Globus pallidus (tissue), 1 donor: ENCODE measurements at regions not wholly inside any gene's neighbourhood (a gene's known extent, or its start where the extent isn't known, plus 50 kb on each side); places are given as distances from the start of the nearest gene placed in this dataset.

Source experiments
- DNase-seq: peaks from one replicate; pipeline ENCODE4 v3.0.0-alpha.2; 2015; ENCODE audit warnings: low spot score

DNA sequence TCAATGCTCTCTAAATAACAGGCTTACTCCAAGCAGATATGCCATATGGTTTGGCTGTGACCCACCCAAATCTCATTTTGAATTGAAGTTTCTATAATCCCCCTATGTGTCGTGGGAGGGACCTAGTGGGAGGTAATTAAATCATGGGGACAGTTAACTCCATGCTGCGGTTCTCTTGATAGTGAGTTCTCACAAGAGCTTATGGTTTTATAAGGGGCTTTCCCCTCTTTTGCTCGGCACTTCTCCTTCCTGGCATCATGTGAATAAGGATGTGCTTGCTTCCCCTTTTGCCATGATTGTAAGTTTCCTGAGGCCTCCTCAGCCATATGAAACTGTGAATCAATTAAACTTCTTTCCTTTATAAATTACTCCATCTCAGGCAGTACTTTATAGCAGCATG is 302.7 kb upstream of the ZC3H15 start:
- no peak for DNase-seq

DNA sequence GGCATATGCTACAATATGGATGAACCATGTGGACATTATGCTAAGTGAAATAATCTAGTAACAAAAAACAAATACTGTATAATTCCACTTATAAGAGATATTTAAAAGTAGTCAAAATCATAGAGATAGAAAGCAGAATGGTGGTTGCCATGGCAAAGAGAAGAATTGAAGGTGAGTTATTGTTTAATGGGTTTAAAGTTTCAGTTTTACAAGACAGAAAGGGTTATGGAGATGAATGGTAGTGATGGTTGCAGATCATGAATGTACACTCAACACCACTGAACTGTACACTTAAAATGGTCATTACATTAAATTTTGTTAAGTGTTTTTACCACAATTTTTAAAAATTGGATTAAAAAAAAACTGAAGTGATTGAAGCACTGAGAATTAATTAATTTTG is 298.2 kb upstream of the ZC3H15 start:
- DNase-seq: no peak

DNA sequence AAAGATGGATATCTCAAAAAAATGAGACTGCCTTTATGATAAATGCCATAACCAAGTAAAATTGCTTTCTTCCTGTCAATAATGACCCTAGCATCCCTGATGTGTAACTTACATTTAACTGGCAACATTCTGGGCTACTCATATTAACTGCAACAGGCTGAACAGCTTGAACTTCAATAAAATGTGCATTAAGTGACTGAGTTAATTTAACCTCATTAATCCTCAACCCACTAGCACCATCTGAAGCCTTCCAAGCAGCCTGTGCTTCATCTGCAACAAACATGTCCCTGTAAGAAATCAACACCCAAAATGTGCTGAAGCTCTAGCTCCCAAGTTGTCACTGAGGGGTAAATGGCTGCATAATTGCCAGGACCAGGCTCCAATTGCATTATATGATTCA is 296.2 kb upstream of the ZC3H15 start:
- no peak for DNase-seq

- DNase-seq: no peak
Measured at GRCh38 chr2:186195696-186196095, 290.4 kb upstream of the ZC3H15 start.

GRCh38 chr2:186197955-186198354 is 288.1 kb upstream of the ZC3H15 start:
- DNase-seq: no peak

DNA sequence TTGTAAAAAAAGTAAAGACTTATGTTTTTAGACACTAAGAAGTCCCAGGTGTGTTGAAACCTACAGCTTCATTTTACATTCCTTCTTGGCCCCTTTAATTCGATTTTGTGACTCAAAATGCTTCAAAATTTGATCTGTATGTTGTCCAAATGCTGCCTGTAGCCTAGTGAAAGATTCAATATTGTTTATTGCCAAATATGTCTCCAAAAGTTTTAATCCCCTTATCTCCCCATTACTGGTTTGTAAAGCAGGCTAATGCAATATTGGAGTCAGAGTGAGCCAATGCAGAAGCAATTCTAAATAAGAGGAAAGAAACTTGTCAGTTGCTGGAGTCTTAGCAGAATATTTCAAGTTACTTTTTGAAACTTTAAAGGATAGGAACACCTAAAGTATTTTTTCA is 287.0 kb upstream of the ZC3H15 start:
- no peak for DNase-seq

GRCh38 chr2:186201371-186201770 is 284.7 kb upstream of the ZC3H15 start:
- no peak for DNase-seq

DNA sequence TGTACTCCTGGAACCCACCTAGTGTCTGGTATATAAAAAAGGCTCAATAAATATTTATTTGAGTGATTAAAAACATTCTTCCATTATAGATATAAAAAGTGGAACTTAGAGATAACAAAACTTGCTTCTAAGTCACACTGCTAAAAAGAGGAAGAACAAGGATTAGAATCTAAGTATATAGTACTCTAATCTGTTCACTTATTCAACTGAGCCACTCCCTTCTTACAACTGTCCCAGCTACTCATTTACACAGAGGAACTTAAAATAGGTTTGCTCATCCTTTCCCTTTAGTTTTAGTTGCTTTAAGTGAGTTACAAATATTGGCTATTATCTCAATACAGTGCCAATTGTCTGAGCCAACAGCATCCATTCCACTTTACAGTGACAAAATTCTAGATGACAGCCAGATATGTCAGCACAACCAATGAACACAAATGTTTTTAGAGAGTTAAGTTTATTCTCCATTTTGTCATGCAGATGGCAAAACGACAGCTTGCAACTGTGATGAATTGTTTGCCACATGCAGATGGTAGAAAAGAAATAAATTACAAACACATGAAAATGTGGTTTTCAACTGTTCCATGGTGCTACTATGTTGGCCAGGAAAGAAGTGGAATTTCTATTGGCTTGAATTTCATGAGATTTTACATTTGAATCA is 280.7 kb upstream of the ZC3H15 start:
- DNase-seq: no peak

DNA sequence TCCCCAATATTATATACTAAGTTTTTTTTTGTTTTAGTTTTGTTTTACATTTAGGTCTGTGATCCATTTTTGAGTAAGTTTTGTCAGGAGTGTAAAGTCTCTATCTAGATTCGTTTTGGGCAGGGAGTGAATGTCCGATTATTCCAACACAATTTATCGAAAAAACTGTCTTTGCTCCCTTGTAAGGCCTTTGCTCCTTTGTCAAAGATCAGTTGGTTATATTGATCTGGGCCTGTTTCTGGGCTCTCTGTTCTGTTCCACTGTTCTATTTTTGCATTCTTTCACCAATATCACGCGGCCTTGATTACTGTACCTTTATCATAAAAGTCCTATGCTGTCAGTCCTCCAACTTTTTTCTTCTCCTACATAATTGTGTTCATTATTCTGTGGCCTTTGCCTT is 276.5 kb upstream of the ZC3H15 start:
- DNase-seq: no peak

DNA sequence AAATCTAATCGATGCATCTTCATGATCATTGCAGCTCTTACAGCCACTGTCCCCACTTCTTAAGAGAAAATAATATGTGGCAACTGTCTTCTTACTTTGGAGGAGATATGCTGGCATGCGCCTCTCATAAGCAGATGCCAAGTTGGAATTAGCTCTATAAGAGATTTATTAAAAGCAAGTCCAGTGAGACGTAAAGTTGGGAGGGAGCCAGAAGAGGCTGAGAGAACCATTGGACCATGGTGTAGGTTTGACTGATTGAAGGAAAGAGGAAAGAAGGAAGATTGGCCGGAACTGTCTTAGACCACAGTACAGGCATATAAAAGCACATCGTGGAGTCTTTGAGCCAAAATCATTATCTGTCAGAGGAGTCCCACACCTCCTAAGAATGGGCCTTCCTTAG is 265.7 kb upstream of the ZC3H15 start:
- DNase-seq: no peak

GRCh38 chr2:186229265-186229664 is 256.8 kb upstream of the ZC3H15 start:
- DNase-seq: no peak

- no peak for DNase-seq
Measured at GRCh38 chr2:186241874-186242273, 244.2 kb upstream of the ZC3H15 start.

GRCh38 chr2:186254759-186255158 is 231.3 kb upstream of the ZC3H15 start:
- DNase-seq: no peak

GRCh38 chr2:186255823-186256222 is 230.2 kb upstream of the ZC3H15 start:
- DNase-seq: no peak

GRCh38 chr2:186256540-186256939 is 229.5 kb upstream of the ZC3H15 start:
- peak; percentile 16 for DNase-seq

DNA sequence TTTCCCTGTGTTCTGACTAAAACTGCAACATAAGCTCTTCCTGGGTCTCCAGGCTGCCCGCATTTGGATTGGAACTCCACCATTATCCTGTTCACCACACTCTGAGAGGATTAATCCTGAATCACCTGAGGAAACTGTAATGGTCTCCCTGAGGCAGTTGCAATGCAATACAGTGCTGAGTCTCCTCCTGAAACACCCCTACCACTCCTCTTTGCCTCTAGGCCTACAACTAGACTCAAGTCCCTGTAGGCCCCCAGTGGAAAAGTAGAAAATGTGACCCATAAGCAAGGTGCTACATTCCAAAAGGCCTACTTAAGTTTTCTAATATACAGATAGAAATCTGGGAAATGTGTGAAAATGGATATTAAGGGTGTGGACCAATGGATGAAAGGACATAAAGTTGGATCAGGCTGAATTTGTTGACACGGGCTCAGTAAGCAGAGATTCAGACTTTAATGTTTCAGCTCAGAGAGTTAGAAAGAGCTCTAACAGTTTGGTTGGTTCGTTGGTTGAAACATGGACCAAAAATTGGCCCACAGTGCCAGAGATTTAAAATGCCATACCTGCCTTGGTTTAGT is 222.3 kb upstream of the ZC3H15 start:
- no peak for DNase-seq

DNA sequence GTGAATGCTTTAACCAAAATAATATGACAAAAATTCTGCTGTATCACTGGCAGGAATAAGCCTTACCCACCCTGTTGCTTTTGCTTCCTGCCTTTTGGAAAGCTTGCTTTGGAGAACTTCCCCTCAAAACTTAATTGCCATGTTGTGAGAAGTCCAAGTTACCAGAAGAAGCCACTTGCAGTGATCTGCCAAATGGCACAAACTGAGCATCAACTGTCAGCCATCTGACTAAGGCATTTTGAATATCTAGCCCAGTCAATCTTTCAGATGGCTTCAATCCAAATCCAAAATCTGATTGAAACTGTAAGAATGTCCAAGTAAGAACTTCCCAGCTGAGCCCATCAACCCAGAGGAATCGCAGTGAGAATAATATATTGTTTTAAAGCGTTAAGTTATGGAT is 216.5 kb upstream of the ZC3H15 start:
- no peak for DNase-seq

- DNase-seq: no peak
Measured at GRCh38 chr2:186273953-186274352, 212.1 kb upstream of the ZC3H15 start.

GRCh38 chr2:186274936-186275575 is 211.0 kb upstream of the ZC3H15 start:
- no peak for DNase-seq

- no peak for DNase-seq
Measured at GRCh38 chr2:186276909-186277308, 209.2 kb upstream of the ZC3H15 start.

DNA sequence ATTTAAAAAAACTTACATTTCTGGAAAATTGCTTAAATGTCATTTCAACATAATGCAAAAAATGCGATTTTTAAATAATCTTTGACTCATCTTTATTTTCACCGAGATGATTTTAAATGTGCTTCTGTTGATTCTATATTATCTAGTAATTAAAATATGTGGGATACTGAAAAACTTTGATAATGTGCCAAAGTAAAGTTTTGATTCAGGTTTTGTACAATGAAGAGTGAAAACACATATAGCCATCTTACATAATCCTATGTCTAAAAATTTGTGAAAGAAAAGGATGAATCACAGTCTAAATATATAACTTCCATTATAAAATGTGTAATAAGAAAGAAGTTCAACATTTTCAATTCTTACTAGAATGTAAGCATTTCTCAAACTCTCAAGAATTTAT is 204.3 kb upstream of the ZC3H15 start:
- DNase-seq: no peak

GRCh38 chr2:186294248-186294888 is 191.7 kb upstream of the ZC3H15 start:
- DNase-seq: no peak

GRCh38 chr2:186299610-186300009 is 186.4 kb upstream of the ZC3H15 start:
- no peak for DNase-seq
